ENCODE measurements at regions not wholly inside any gene's neighbourhood (a gene's known extent, or its start where the extent isn't known, plus 50 kb on each side); places are given as distances from the start of the nearest gene placed in this dataset.
"Not testable (repeated sequence)": the region's sequence is repeated elsewhere in the genome, so short reads cannot be mapped to it uniquely, and the experiment has no call there.

DNA sequence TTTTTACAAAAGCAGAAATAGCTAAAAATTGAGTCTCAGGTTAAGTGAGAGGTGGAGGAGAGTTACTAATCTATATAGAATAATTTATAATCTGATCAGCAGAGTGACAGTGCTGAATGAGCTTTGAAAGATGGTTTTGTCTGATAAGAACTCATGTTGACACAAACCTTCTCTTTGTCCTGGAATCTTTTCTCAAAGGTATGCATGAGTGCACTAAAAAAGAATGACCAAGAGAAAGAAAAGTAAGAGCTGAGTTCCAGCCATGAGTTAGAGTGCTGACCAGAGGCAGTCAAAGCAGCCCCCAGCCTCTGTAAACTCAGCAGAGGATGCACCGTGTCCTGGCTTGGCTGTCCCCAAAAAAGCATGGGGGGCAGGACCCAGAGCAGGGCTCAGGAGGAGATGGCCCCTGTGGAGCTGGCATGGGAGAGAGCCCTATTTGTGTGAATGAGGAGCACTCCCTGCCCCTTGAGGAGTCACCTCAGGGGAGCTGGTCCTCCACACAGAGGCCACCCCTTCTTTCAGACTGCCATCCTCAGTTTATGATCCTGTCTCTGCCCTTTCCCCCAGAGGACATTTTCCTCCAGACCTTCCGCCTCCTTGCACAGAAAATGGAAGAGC lies 129.8 kb downstream of the SEC23A start:
- no peak for DNase-seq (ENCODE audit: extremely low read depth, low read depth)

DNA sequence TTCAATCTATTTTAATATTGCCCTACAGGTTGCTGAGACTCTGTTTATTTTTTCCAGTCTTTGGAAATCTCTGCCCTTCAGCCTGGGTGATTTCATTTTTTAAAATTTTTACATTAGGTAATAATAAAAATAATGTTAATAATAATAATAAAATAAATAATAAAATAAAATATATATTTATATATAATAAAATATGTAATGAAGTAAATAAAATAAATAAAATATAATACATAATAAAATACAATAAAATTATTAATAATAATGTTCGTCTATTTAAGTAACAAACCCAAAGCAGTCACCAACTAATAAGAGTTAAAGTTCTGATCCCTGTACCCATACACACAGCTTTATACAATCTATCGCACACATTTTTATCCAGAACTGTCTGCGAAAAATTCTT lies 130.5 kb downstream of the SEC23A start:
- DNase-seq (ENCODE audit: extremely low read depth, low read depth): no peak

DNA sequence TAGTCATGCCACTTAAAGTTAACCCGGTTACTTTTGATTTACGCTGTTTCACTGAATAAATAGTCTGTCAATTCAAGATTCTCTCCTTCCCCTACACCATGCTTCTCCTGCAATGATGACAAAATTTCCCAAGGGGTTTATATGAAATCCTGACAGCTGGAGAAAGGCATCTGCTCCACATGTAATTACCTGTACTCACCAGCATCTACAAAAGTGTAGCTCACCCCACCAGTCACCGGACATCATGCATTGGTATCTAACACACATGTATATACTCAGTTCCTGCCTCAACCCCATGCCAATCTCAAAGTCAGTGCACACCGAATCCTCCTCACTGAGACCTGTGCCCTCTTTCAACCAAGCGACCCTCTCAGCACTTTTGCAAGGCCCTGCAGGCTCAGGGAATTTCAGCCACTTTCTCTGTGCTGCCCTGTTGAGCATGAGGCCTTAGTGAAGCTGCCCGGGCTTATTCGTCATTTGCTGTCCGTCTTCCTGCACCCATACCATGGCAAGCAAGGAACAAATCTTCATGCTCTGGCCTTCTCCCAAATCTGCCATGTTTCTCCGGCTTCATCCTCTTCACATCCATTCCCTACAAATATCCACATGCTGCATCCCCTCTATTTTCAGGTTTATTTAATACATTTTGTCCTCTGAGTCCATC lies 131.6 kb downstream of the SEC23A start:
- no peak for DNase-seq (ENCODE audit: extremely low read depth, low read depth)

- DNase-seq (ENCODE audit: extremely low read depth, low read depth): no peak
These were observed 138.4 kb downstream of the SEC23A start for GRCh38 chr14:38964630-38965029.

GRCh38 chr14:38960946-38961531 lies 142.0 kb downstream of the SEC23A start:
- DNase-seq (ENCODE audit: extremely low read depth, low read depth): no peak

DNA sequence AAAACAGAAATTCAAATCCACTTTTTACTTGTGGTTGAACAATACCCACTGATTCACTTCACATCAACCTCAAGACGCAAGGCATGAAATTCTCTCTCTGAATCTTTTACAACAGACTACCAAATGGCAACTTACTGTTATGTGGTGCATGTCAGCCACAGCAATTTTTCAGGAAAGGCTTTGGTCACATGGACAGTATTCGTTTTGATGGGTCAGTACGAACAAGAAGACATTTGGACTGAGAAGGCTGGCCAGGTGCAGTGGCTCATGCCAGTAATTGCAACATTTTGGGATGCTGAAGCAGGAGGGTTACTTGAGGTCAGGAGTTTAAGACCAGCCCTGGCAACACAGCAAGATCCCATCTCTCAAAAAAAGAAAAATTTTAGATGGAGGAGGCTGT lies 144.0 kb downstream of the SEC23A start:
- no peak for DNase-seq (ENCODE audit: extremely low read depth, low read depth)

- DNase-seq (ENCODE audit: extremely low read depth, low read depth): no peak
These were observed 144.4 kb downstream of the SEC23A start for GRCh38 chr14:38958589-38958988.

DNA sequence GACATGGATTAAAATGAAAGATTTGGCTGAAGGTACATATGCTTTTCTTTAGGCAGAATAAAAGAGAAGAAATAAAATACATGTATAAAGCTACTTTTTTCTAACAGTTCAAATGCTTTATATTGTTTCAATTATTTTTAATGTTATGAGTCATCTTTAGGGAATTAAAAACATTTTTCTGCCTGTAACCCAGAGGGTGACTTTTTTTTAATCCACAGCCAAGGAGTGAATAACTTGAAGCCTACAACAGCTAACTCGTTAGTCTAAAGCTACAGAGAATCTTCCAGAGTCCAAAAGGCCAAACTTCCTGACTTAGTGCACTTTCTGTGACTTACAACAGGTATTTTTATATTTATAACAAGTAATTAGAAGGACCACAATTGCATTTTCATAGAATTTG lies 151.6 kb downstream of the SEC23A start:
- DNase-seq (ENCODE audit: extremely low read depth, low read depth): no peak

GRCh38 chr14:38950676-38951075 lies 152.4 kb downstream of the SEC23A start:
- DNase-seq (ENCODE audit: extremely low read depth, low read depth): no peak

- DNase-seq (ENCODE audit: extremely low read depth, low read depth): no peak
These were observed 154.5 kb downstream of the SEC23A start for GRCh38 chr14:38948576-38948975.

- DNase-seq (ENCODE audit: extremely low read depth, low read depth): no peak
These were observed 154.9 kb downstream of the SEC23A start for GRCh38 chr14:38948171-38948570.

- DNase-seq (ENCODE audit: extremely low read depth, low read depth): no peak
These were observed 155.7 kb downstream of the SEC23A start for GRCh38 chr14:38947343-38947742.

DNA sequence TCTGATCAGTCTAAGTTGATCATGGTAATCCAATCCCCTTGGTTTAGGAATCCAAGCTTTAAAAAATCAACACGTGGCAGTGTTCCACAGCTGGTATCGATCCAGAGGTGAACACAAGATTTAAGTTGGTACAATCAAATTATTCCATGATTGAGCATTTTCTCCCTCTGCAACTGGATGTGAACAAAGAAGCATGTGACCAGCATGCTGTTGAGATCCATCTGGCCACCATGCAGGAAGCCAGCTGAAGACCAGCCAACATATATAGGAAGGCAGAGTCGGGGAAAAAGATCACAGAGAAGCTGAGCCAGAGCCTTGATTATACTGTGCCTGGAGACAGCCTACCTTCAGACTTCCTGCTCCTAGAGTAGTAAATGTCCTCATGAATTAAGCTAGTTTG lies 158.3 kb downstream of the SEC23A start:
- DNase-seq (ENCODE audit: extremely low read depth, low read depth): no peak

GRCh38 chr14:38941488-38941887 lies 161.5 kb downstream of the SEC23A start:
- no peak for DNase-seq (ENCODE audit: extremely low read depth, low read depth)

DNA sequence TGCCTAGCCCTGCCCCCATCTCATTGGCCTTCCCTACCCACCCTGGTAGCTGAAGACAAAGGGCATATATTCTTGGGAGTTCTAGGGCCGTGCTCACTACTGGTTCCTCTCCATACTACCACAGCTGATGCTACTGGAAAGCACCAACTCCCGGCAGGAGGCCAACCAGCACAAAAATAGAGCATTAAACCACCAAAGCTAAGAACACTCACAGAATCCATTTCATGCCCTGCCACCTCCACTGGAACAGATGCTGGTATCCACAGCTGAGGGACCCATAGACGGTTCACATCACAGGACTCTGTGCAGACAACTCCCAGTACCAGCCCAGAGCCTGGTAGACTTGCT lies 170.4 kb downstream of the SEC23A start:
- not testable (repeated sequence) for DNase-seq (ENCODE audit: extremely low read depth, low read depth)

DNA sequence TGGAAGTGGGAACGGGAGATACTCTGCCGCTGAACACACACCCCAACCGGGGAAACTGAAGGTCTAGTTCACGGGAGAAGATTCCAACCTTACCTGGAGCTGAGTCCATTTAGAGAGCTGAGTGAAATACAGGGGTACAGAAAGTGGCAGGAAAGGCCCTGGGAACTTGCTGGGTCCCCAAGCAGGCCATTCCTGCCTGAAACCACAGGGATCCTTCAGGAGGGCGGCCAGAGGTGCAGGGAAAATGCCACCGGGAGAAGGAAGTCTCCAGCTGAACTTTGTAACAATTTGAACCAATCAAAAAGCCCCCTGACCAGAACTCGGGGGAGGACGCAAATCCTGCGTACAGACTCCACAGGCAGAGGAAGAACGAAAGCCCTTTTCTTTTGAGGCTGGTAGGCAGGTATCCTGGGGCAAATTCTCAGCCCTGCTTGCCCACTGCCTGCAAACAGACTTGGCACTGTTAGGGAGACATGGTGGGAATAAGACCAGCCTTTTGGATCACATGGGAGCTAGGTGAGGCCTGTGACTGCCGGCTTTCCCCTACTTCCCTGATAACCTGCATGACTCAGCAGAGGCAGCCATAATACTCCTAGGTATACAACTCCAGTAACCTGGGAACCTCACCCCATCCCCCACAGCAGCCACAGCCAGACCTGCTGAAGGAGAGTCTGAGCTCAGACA lies 170.9 kb downstream of the SEC23A start:
- no peak for DNase-seq (ENCODE audit: extremely low read depth, low read depth)

DNA sequence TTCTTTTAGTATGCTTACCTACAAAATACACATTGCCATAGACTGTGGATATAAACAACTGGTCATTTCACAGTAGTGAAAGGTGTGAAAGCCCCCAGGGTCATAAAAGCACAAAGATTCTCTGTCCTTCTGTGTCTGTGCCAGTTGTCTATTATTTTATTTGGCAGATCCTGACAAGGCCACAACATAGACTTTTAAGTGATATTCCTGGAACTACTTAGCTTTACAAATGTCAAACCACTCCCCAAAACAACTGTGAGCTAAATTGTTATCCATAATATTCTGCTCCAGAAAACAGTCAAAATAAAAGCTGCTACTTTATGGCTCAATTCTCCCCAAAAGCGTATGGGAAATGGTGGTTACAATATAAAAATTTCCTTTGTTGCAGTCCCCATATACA lies 172.1 kb downstream of the SEC23A start:
- no peak for DNase-seq (ENCODE audit: extremely low read depth, low read depth)

- DNase-seq (ENCODE audit: extremely low read depth, low read depth): no peak
These were observed 173.0 kb downstream of the SEC23A start for GRCh38 chr14:38930022-38930421.

- no peak for DNase-seq (ENCODE audit: extremely low read depth, low read depth)
These were observed 173.6 kb downstream of the SEC23A start for GRCh38 chr14:38929416-38929815.

DNA sequence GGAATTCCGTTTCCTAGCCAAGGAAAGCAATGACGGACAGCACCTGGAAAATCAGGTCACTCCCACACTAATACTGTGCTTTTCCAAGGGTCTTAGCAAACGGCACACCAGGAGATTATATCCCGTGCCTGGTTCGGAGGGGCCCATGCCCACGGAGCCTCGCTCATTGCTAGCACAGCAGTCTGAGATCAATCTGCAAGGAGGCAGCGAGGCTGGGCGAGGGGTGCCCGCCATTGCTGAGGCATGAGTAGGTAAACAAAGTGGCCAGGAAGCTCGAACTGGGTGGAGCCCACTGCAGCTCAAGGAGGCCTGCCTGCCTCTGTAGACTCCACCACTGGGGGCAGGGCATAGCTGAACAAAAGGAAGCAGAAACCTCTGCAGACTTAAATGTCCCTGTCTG lies 181.1 kb downstream of the SEC23A start:
- not testable (repeated sequence) for DNase-seq (ENCODE audit: extremely low read depth, low read depth)

GRCh38 chr14:38915125-38915524 lies 187.9 kb downstream of the SEC23A start:
- no peak for DNase-seq (ENCODE audit: extremely low read depth, low read depth)

DNA sequence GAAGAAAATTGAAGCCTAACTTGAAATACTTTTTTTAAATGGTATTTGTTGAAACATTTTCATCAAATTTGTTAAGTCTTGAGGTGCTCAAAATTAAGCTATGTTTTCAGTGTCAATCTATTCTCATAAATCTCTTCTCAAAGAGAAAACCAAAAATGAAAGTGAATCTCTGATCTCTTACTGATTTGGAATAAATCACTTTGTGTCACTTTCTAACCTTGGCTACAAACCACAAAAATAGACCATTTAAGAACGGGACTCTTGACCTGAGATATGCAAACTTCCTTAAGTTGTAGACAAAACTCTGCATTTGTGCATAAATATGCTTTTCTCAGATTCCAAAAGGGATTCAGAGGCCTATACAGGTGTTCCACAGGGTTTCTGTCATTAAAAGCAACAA lies 192.9 kb downstream of the SEC23A start:
- DNase-seq (ENCODE audit: extremely low read depth, low read depth): no peak

All from NCI-H460 (cell line).